K562 (cell line): ENCODE measurements at regions not wholly inside any gene's neighbourhood (a gene's known extent, or its start where the extent isn't known, plus 50 kb on each side); places are given as distances from the start of the nearest gene placed in this dataset.

ENCODE experiments used
- ATAC-seq: fragments of 200-7000 bp; cut with Tn5 transposase; 3 replicates; pipeline ENCODE4 v1.9.1; 2020; ENCODE audit warnings: moderate library complexity
- BruUV-seq: library from RNA; stranded (reverse); fragments of 400-500 nt; replicated peaks from 2 replicates; lab custom pipeline; 2021; lab: Mats Ljungman, UMichigan
- CTCF ChIA-PET: fragments of 300-600 bp; formaldehyde crosslinking; extraction: SDS; loops from one replicate; lab custom pipeline; 2021; ENCODE audit warnings: low intra/inter-chr PET ratio; lab: Yijun Ruan, JAX
- POLR2A ChIA-PET: fragments of 300-600, 350-650 bp; sonication (Branson Sonifier 250); formaldehyde crosslinking; extraction: SDS; loops from one replicate; lab custom pipeline; 2021; ENCODE audit warnings: antibody characterized with exemption, inconsistent platforms; lab: Yijun Ruan, JAX
- DNase-seq, 4 experiments: peaks; one replicate each; pipeline versions ENCODE4 v3.0.0 to v3.0.0-alpha.2; 2011 to 2018; ENCODE audit warnings: low spot score in 3 of 4, mixed read lengths in 3 of 4; ENCODE audit errors: extremely low read depth in 1 of 4
- FAIRE-seq: peaks from 2 replicates; lab custom pipeline; 2011; peaks lifted over from hg19 to GRCh38; lab: Jason Lieb, UNC
- H2AFZ ChIP-seq: 2 replicates; pipeline ENCODE4 v1.6.0; 2011; ENCODE audit warnings: low read depth, low read length, control low read depth, inconsistent platforms
- H3K27ac ChIP-seq: fragments of 200-600 bp; 3 replicates; pipeline ENCODE4 v1.8.0; 2011; ENCODE audit warnings: low read depth, mild to moderate bottlenecking, control low read depth, inconsistent platforms, low read length, moderate library complexity, mixed read lengths; ENCODE audit errors: extremely low read depth
- H3K27me3 ChIP-seq, 2 experiments: fragments of 300-600 bp in 1 of 2; 2 replicates in 1 of 2; 3 replicates in 1 of 2; pipeline versions ENCODE4 v1.6.0 to v1.8.0; 2011; ENCODE audit warnings: inconsistent platforms in 2 of 2, low read length in 2 of 2, mild to moderate bottlenecking in 1 of 2, mixed read lengths in 1 of 2, moderate library complexity in 1 of 2; ENCODE audit not compliant: control insufficient read depth in 2 of 2, insufficient read depth in 2 of 2
- H3K36me3 ChIP-seq: fragments of 300-600 bp; 3 replicates; pipeline ENCODE4 v1.8.0; 2011; ENCODE audit warnings: mild to moderate bottlenecking, low read length, inconsistent platforms; ENCODE audit not compliant: control insufficient read depth, insufficient read depth
- H3K4me1 ChIP-seq, 2 experiments: fragments of 200-600 bp in 1 of 2; replicated peaks in 1 of 2; 2 replicates in 1 of 2; 3 replicates in 1 of 2; pipeline versions ENCODE4 v1.5.1 to v1.8.0; 2011; ENCODE audit warnings: inconsistent platforms in 2 of 2, low read length in 2 of 2, mild to moderate bottlenecking in 1 of 2, mixed read lengths in 1 of 2, moderate library complexity in 1 of 2; ENCODE audit not compliant: control insufficient read depth in 2 of 2, insufficient read depth in 2 of 2
- H3K4me2 ChIP-seq: 2 replicates; pipeline ENCODE4 v1.6.1; 2011; ENCODE audit warnings: low read length, control low read depth, inconsistent platforms, mixed read lengths; ENCODE audit not compliant: insufficient read depth
- H3K4me3 ChIP-seq: fragments of 200-600 bp; sonication (generic), shearing (Covaris generic); 2 replicates; pipeline ENCODE4 v1.5.1; 2016; ENCODE audit warnings: control low read depth, inconsistent platforms
- H3K79me2 ChIP-seq: fragments of 200-600 bp; 3 replicates; pipeline ENCODE4 v1.8.0; 2011; ENCODE audit warnings: low read length, inconsistent platforms; ENCODE audit not compliant: control insufficient read depth, insufficient read depth
- H3K9ac ChIP-seq, 2 experiments: 2 replicates each; pipeline versions ENCODE4 v1.6.0 to v1.6.1; 2011; ENCODE audit warnings: low read depth in 2 of 2, low read length in 2 of 2, control low read depth in 1 of 2, inconsistent platforms in 1 of 2, mild to moderate bottlenecking in 1 of 2, mixed read lengths in 1 of 2; ENCODE audit not compliant: insufficient read depth in 1 of 2
- H3K9me1 ChIP-seq: one replicate; pipeline ENCODE4 v1.6.0; 2011; ENCODE audit warnings: inconsistent platforms, mild to moderate bottlenecking, low read length, moderate library complexity; ENCODE audit not compliant: control insufficient read depth, insufficient read depth
- H3K9me3 ChIP-seq: replicated peaks from 2 replicates; pipeline ENCODE4 v1.5.1; 2011; ENCODE audit warnings: low read depth, low read length, inconsistent platforms; ENCODE audit not compliant: control insufficient read depth, insufficient read depth
- H4K20me1 ChIP-seq: replicated peaks from 2 replicates; pipeline ENCODE4 v1.6.1; 2011; ENCODE audit warnings: low read length, inconsistent platforms, mixed read lengths; ENCODE audit not compliant: control insufficient read depth, insufficient read depth
- GATA2 ChIP-seq: sonication (generic); formaldehyde crosslinking; IDR thresholded peaks from 2 replicates; pipeline ENCODE4 v1.4.0; 2020; ENCODE audit warnings: mild to moderate bottlenecking, missing genetic modification reagents
- PURB ChIP-seq: sonication (generic); formaldehyde crosslinking; IDR thresholded peaks from 2 replicates; pipeline ENCODE4 v1.9.0; 2021; ENCODE audit warnings: low read depth, mild to moderate bottlenecking, missing genetic modification reagents
- RFX1 ChIP-seq: fragments of 450-650 bp; IDR thresholded peaks from 2 replicates; pipeline ENCODE4 v1.6.1; 2016; ENCODE audit warnings: mild to moderate bottlenecking, moderate library complexity
- TFAP4 ChIP-seq: sonication (generic); formaldehyde crosslinking; IDR thresholded peaks from 2 replicates; pipeline ENCODE4 v1.8.0; 2022; ENCODE audit warnings: missing genetic modification reagents, mild to moderate bottlenecking, moderate library complexity, borderline replicate concordance
- ZNF699 ChIP-seq: fragments of 250-450 bp; sonication (Bioruptor Pico); IDR thresholded peaks from 2 replicates; pipeline ENCODE4 v1.8.0; 2021; ENCODE audit warnings: mild to moderate bottlenecking, moderate library complexity; ENCODE audit not compliant: insufficient replicate concordance
- WGBS: fragments of 100-300 bp; shearing (Covaris generic); methylation state at CpG from one replicate; pipeline ENCODE4 v1.1.6; 2016; ENCODE audit warnings: low coverage, mixed read lengths; ENCODE audit not compliant: insufficient coverage; ENCODE audit errors: missing lambda C conversion rate; 5-methylcytosine and 5-hydroxymethylcytosine counted together
- in situ Hi-C: fragments of 300-500 bp; cut with MboI; formaldehyde crosslinking; loops from 4 replicates; pipeline ENCODE4 v1.15.0; 2018; ENCODE audit warnings: inconsistent platforms, mixed read lengths
- intact Hi-C: fragments of 100-400 bp; cut with micrococcal nuclease; formaldehyde crosslinking; loops from 2 replicates; pipeline ENCODE4 v1.14.2; 2022

- TF ChIP-seq TFAP4 (CRISPR knock-in tag) (no peak), RFX1 (no peak), PURB (CRISPR knock-in tag) (no peak), ZNF699 (CRISPR knock-in tag) (no peak), GATA2 (CRISPR knock-in tag) (no peak)
- BruUV-seq: no TSS peak
Measured at GRCh38 chr6:51429017-51429712, 610.5 kb downstream of the TFAP2B start.

More at GRCh38 chr6:51429017-51429712, 610.5 kb downstream of the TFAP2B start:
- Histone ChIP-seq H3K4me2 (no peak overlapping the region), H4K20me1 (no peaks in the 10 kb centered on the region), H3K79me2 (no peaks in the 10 kb centered on the region), H3K9me3 (no peaks in the 10 kb centered on the region), H3K36me3 (no peaks in the 10 kb centered on the region), H3K9me1 (no peaks in the 10 kb centered on the region), H3K4me1 (no peaks in the 10 kb centered on the region), H3K9ac (no peak overlapping the region), H3K27me3 (no peaks in the 10 kb centered on the region), H2AFZ (no peak overlapping the region), H3K27ac (no peak overlapping the region), H3K4me3 (no peak overlapping the region)
- POLR2A ChIA-PET: no interaction called here
- intact Hi-C loops: no loop called here
- DNase-seq: no peak
- CTCF ChIA-PET: no interaction called here
- in situ Hi-C loops: no loop called here
- WGBS: 1% methylated on average over 7 of the region's 7 CpGs
- ATAC-seq: no peak
- FAIRE-seq: no peak
